ENCODE measurements at regions not wholly inside any gene's neighbourhood (a gene's known extent, or its start where the extent isn't known, plus 50 kb on each side); places are given as distances from the start of the nearest gene placed in this dataset.
"Not testable (repeated sequence)": the region's sequence is repeated elsewhere in the genome, so short reads cannot be mapped to it uniquely, and the experiment has no call there.

GRCh38 chr13:90447034-90447733 is 900.3 kb upstream of the MIR17HG start:
- H3K9me3 Mint-ChIP-seq, result peaks cover 0 to 8% (median 0%) of the 10 kb centered on the region in 3 donors
- no peaks in the 10 kb centered on the region for H3K27me3 Mint-ChIP-seq
- no peak overlapping the region for H3K27ac Mint-ChIP-seq
- no peak overlapping the region for H3K4me3 Mint-ChIP-seq
- no peaks in the 10 kb centered on the region for H3K36me3 Mint-ChIP-seq
- H3K4me1 Mint-ChIP-seq, result no peaks in the 10 kb centered on the region

- Mint-ChIP-seq H3K36me3 (no peaks in the 10 kb centered on the region), H3K27ac (no peak overlapping the region), H3K9me3 (peaks cover 0 to 8% (median 0%) of the 10 kb centered on the region in 3 donors), H3K27me3 (no peaks in the 10 kb centered on the region), H3K4me3 (no peak overlapping the region), H3K4me1 (no peaks in the 10 kb centered on the region)
These were observed 899.8 kb upstream of the MIR17HG start for GRCh38 chr13:90447734-90448101.

DNA sequence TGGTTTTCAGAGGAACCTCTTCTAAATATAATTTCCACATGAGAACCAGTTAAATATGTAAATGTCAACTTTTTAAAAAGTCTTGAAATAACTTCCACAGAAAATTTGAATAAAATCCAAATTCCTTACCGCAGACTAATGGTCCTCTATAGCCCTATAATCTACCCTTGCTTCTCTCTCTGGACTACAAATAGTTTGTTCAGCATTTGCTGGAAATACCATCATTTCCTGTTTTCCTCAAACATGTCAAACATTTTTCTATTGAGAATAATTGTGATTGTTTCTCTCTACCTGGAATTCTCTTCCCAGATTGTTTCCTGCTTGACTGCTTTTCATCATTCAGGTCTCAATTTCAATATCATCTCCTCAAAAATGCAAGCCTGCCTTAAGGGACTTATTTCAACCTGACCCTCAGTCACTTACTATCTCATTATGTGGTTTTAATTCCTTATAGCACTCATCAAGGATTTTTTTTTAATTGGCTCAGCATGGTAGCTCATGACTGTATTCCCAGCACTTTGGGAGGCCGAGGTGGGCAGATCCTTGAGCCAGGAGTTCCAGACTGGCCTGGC is 898.9 kb upstream of the MIR17HG start:
- Mint-ChIP-seq H3K36me3 (no peaks in the 10 kb centered on the region), H3K27me3 (no peaks in the 10 kb centered on the region), H3K27ac (no peak overlapping the region), H3K4me3 (peak overlapping the region in 1 of 4 donors; percentile 27), H3K4me1 (no peaks in the 10 kb centered on the region), H3K9me3 (peaks cover 0 to 8% (median 2%) of the 10 kb centered on the region in 3 donors)

DNA sequence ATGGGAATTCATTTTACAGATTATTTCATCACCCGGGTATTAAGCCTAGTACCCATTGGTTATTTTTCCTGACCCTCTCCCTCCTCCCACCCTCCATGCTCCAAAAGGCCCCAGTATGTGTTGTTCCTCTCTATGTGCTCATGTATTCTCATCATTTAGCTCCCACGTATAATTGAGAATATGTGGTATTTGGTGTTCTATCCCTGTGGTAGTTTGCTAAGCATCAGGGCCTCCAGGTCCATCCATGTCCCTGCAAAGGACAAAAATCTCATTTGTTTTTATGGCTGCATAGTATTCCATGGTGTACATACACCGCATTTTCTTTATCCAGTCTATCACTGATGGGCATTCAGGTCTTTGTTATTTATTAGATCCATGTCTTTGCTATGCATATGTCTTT is 894.1 kb upstream of the MIR17HG start:
- Mint-ChIP-seq H3K4me1 (no peaks in the 10 kb centered on the region), H3K27me3 (no peaks in the 10 kb centered on the region), H3K4me3 (no peak overlapping the region), H3K36me3 (no peaks in the 10 kb centered on the region), H3K27ac (no peak overlapping the region), H3K9me3 (peaks cover 0 to 8% (median 6%) of the 10 kb centered on the region in 3 donors)

- H3K27ac Mint-ChIP-seq, result no peak overlapping the region
- peaks cover 0 to 10% (median 6%) of the 10 kb centered on the region in 3 donors for H3K9me3 Mint-ChIP-seq
- H3K27me3 Mint-ChIP-seq, result no peaks in the 10 kb centered on the region
These were observed 893.4 kb upstream of the MIR17HG start for GRCh38 chr13:90454002-90454636.

GRCh38 chr13:90455067-90455466 is 892.4 kb upstream of the MIR17HG start:
- Mint-ChIP-seq H3K27ac (no peak overlapping the region), H3K27me3 (no peaks in the 10 kb centered on the region), H3K36me3 (no peaks in the 10 kb centered on the region), H3K9me3 (peaks cover 1 to 10% (median 6%) of the 10 kb centered on the region in 3 donors), H3K4me1 (no peaks in the 10 kb centered on the region), H3K4me3 (no peak overlapping the region)

More at GRCh38 chr13:90454002-90454636, 893.4 kb upstream of the MIR17HG start:
- Mint-ChIP-seq H3K4me3 (no peak overlapping the region), H3K36me3 (no peaks in the 10 kb centered on the region), H3K4me1 (no peaks in the 10 kb centered on the region)

DNA sequence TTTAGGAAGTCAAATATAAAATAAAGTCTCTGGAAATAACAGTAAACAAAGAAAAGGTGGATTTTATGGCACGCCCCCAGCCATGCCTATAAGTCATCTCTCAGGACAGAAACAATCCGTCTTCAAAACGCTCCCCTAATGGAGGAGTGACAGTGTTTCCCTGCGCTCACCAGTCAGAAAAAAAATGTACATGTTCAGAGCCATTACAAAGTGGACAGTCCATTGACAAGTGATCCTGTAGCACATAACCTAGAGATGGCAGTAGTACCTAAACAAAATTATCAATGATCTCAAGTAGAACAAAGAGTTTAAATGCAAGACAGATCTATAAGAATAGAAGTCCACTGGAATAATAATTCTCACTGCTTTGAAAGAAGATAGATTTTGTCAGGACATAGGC is 891.7 kb upstream of the MIR17HG start:
- peaks cover 1 to 14% (median 6%) of the 10 kb centered on the region in 3 donors for H3K9me3 Mint-ChIP-seq
- no peak overlapping the region for H3K27ac Mint-ChIP-seq
- no peak overlapping the region for H3K4me3 Mint-ChIP-seq
- no peaks in the 10 kb centered on the region for H3K27me3 Mint-ChIP-seq
- H3K36me3 Mint-ChIP-seq, result no peaks in the 10 kb centered on the region
- no peaks in the 10 kb centered on the region for H3K4me1 Mint-ChIP-seq

DNA sequence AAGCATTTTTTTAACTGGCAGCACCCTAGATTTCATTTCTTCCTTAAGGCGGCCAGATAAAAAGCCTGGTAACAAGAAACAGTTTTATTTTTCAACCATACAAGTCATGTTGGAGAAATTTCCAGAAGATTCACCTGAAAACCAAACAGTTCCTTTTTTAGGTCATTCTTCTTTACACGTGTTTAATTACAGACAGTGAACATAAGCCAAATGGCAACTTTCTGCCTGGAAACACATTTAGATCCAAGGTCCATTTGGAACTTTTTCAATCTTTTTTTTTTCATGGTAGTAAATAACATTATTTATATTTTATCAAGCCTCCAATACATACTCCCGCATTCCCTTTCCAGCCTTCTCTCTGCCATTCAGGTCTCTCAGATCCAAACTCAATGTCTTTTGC is 886.1 kb upstream of the MIR17HG start:
- Mint-ChIP-seq H3K27ac (no peak overlapping the region), H3K4me1 (no peaks in the 10 kb centered on the region), H3K9me3 (peaks cover 1 to 19% (median 6%) of the 10 kb centered on the region in 3 donors), H3K27me3 (no peaks in the 10 kb centered on the region), H3K4me3 (no peak overlapping the region), H3K36me3 (no peaks in the 10 kb centered on the region)

GRCh38 chr13:90477216-90477615 is 870.3 kb upstream of the MIR17HG start:
- Mint-ChIP-seq H3K4me3 (no peak overlapping the region), H3K27ac (no peak overlapping the region), H3K4me1 (no peaks in the 10 kb centered on the region), H3K9me3 (peaks cover 0 to 8% (median 2%) of the 10 kb centered on the region in 3 donors), H3K27me3 (no peaks in the 10 kb centered on the region), H3K36me3 (peaks cover 2% of the 10 kb centered on the region)

GRCh38 chr13:90483906-90484305 is 863.6 kb upstream of the MIR17HG start:
- Mint-ChIP-seq H3K36me3 (no peaks in the 10 kb centered on the region), H3K27me3 (no peaks in the 10 kb centered on the region), H3K9me3 (peaks cover 0 to 13% (median 0%) of the 10 kb centered on the region in 3 donors), H3K27ac (no peak overlapping the region), H3K4me1 (no peaks in the 10 kb centered on the region), H3K4me3 (no peak overlapping the region)

DNA sequence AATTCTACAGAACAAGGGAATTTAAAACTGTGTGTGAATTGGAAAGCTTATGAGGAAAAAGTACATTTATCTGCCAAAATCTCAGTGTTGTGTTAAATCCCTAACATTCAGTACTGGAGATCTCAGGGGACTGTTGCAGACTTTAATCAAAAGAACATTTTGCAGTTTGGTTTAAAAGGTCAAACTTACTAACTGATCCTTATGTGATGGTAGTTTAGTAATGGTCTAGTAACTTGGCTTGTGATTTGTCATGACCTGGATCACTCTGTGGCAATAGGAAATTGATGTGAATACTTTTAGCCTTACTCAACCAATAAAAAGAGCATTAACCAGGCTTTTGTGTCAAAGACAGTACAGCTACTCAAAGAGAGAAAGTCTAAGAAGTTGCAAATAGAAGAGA is 862.1 kb upstream of the MIR17HG start:
- Mint-ChIP-seq H3K9me3 (peaks cover 0 to 13% (median 0%) of the 10 kb centered on the region in 3 donors), H3K4me1 (no peaks in the 10 kb centered on the region), H3K36me3 (no peaks in the 10 kb centered on the region), H3K4me3 (no peak overlapping the region), H3K27me3 (no peaks in the 10 kb centered on the region), H3K27ac (no peak overlapping the region)

DNA sequence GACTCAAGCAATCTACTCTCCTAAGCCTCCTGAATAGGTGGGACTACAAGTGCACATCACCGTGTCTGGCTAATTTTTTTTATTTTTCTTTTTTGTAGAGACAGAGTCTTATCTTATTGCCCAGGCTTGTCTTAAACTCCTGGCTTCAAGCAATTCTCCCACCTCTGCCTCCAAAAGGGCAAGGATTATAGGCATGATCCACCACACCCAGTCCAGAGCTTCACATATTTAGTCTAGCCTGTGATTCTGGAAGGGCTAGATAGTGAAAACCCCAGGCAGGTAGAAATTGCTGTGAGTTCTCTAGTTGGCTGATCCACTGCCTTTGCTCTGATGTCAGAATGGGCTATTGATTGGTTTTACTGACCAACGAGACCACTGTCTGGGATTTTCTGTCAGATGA is 854.6 kb upstream of the MIR17HG start:
- no peaks in the 10 kb centered on the region for H3K36me3 Mint-ChIP-seq
- no peak overlapping the region for H3K4me3 Mint-ChIP-seq
- no peak overlapping the region for H3K27ac Mint-ChIP-seq
- H3K9me3 Mint-ChIP-seq, result peaks cover 3 to 11% (median 7%) of the 10 kb centered on the region in 3 donors
- H3K4me1 Mint-ChIP-seq, result no peaks in the 10 kb centered on the region
- no peaks in the 10 kb centered on the region for H3K27me3 Mint-ChIP-seq

GRCh38 chr13:90493667-90494066 is 853.8 kb upstream of the MIR17HG start:
- H3K9me3 Mint-ChIP-seq, result peaks cover 3 to 11% (median 7%) of the 10 kb centered on the region in 3 donors
- no peak overlapping the region for H3K4me3 Mint-ChIP-seq
- no peaks in the 10 kb centered on the region for H3K36me3 Mint-ChIP-seq
- no peak overlapping the region for H3K27ac Mint-ChIP-seq
- H3K27me3 Mint-ChIP-seq, result no peaks in the 10 kb centered on the region
- no peaks in the 10 kb centered on the region for H3K4me1 Mint-ChIP-seq

DNA sequence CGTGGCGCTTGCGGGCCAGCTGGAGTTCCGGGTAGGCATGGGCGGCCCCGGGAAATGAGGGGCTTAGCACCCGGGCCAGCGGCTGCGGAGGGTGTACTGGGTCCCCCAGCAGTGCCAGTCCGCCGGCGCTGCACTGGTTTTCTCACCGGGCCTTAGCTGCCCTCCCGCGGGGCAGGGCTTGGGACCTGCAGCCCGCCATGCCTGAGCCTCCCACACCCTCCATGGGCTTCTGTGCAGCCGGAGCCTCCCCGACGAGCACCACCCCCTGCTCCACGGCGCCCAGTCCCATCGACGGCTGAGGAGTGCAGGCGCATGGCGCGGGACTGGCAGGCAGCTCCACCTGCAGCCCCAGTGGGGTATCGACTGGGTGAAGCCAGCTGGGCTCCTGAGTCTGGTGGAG is 852.6 kb upstream of the MIR17HG start:
- H3K27ac Mint-ChIP-seq, H3K4me1 Mint-ChIP-seq, H3K27me3 Mint-ChIP-seq, H3K4me3 Mint-ChIP-seq, H3K36me3 Mint-ChIP-seq: not testable (repeated sequence)
- peaks cover 3 to 11% (median 7%) of the 10 kb centered on the region in 3 donors for H3K9me3 Mint-ChIP-seq

- Mint-ChIP-seq H3K36me3 (no peaks in the 10 kb centered on the region), H3K9me3 (peaks cover 3% of the 10 kb centered on the region in 3 donors), H3K4me3 (no peak overlapping the region), H3K4me1 (no peaks in the 10 kb centered on the region), H3K27me3 (no peaks in the 10 kb centered on the region), H3K27ac (no peak overlapping the region)
These were observed 849.4 kb upstream of the MIR17HG start for GRCh38 chr13:90498096-90498495.

- Mint-ChIP-seq H3K9me3 (peaks cover 3 to 5% (median 3%) of the 10 kb centered on the region in 3 donors), H3K4me3 (no peak overlapping the region), H3K36me3 (no peaks in the 10 kb centered on the region), H3K27ac (no peak overlapping the region), H3K4me1 (no peaks in the 10 kb centered on the region), H3K27me3 (no peaks in the 10 kb centered on the region)
These were observed 848.7 kb upstream of the MIR17HG start for GRCh38 chr13:90498816-90499215.
